ENCODE measurements at regions not wholly inside any gene's neighbourhood (a gene's known extent, or its start where the extent isn't known, plus 50 kb on each side); places are given as distances from the start of the nearest gene placed in this dataset.

DNA sequence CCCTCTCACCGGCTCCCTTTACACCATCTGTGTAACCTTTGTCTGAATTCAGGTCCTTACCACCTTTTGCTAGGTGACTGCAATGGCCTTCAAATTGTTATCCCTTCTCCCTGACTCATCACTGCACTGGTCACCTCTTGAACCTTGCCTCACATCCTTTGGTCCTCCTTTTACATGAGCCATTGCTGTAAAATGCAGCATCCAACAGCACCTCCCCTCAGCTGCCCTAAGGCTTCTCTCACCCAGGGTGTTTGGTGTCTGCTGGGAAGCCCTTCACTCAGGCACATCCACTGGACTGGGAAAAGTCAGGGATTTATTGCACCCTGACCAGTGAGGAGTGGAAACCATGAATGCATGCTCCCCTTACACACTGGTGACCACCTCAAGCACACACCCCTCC is 192.5 kb upstream of the GATB start:
- no peak for DNase-seq (ENCODE audit: low read depth, low spot score)
- Histone ChIP-seq H3K9me2 (ENCODE audit: insufficient read depth) (no peaks in the 10 kb centered on the region), H3K9ac (ENCODE audit: low read length) (no peak overlapping the region), H3K36me3 (ENCODE audit: control insufficient read depth in 1 of 2, insufficient read depth in 2 of 2, low read length in 2 of 2) (no peaks in the 10 kb centered on the region), H3K27ac (ENCODE audit: low read depth, low read length) (no peak overlapping the region), H3K4me2 (ENCODE audit: low read length) (no peak overlapping the region), H3K4me3 (replicated peaks in 1 of 2; ENCODE audit: low read depth in 1 of 2, low read length in 2 of 2) (no peak overlapping the region), H3K79me2 (ENCODE audit: insufficient read depth, low read length) (no peaks in the 10 kb centered on the region), H3K9me3 (ENCODE audit: control insufficient read depth in 1 of 2, insufficient read depth in 1 of 2, low read depth in 1 of 2, low read length in 2 of 2) (no peaks in the 10 kb centered on the region), H4K20me1 (ENCODE audit: insufficient read depth) (no peaks in the 10 kb centered on the region), H3K27me3 (ENCODE audit: insufficient read depth, low read length) (no peaks in the 10 kb centered on the region), H3K4me1 (ENCODE audit: control insufficient read depth in 1 of 2, insufficient read depth in 2 of 2, low read length in 2 of 2) (no peaks in the 10 kb centered on the region), H2AFZ (ENCODE audit: low read depth, low read length, poor library complexity, severe bottlenecking) (no peak overlapping the region)
- ATAC-seq: no peak
- ChIA-PET POLR2A (no interaction called here), CTCF (no interaction called here), RAD21 (ENCODE audit: low non-redundant PET in 1 of 2, low total read pairs in 2 of 2, uncharacterized antibody in 2 of 2, unreplicated experiment in 2 of 2) (no interaction called here)
- no TSS peak for BruUV-seq (replicated peaks)
- TF ChIP-seq, protein P1, sequence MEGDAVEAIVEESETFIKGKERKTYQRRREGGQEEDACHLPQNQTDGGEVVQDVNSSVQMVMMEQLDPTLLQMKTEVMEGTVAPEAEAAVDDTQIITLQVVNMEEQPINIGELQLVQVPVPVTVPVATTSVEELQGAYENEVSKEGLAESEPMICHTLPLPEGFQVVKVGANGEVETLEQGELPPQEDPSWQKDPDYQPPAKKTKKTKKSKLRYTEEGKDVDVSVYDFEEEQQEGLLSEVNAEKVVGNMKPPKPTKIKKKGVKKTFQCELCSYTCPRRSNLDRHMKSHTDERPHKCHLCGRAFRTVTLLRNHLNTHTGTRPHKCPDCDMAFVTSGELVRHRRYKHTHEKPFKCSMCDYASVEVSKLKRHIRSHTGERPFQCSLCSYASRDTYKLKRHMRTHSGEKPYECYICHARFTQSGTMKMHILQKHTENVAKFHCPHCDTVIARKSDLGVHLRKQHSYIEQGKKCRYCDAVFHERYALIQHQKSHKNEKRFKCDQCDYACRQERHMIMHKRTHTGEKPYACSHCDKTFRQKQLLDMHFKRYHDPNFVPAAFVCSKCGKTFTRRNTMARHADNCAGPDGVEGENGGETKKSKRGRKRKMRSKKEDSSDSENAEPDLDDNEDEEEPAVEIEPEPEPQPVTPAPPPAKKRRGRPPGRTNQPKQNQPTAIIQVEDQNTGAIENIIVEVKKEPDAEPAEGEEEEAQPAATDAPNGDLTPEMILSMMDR (IDR thresholded peaks at IDR 0.05 in 2 of 3, conservative IDR thresholded peaks at IDR 0.05 in 1 of 3; ENCODE audit: borderline replicate concordance in 1 of 3, insufficient read depth in 1 of 3, low read depth in 2 of 3, low read length in 2 of 3): no peak
- TF ChIP-seq EGR1 (IDR thresholded peaks at IDR 0.05; ENCODE audit: low read depth) (no peak), RAD21 (IDR thresholded peaks at IDR 0.05; ENCODE audit: low read depth) (no peak), ELF1 (IDR thresholded peaks at IDR 0.05; ENCODE audit: borderline replicate concordance, low read depth) (no peak), SIN3A (IDR thresholded peaks at IDR 0.05; ENCODE audit: low read depth) (no peak), POLR2A (IDR thresholded peaks at IDR 0.05; ENCODE audit: borderline replicate concordance, extremely low read depth, insufficient read depth, insufficient read length) (no peak), SRF (IDR thresholded peaks at IDR 0.05; ENCODE audit: low read depth) (no peak), ZFX (IDR thresholded peaks at IDR 0.05) (no peak), YY1 (IDR thresholded peaks at IDR 0.05; ENCODE audit: extremely low read depth, insufficient replicate concordance, low read depth, low read length) (no peak), ZNF274 (IDR thresholded peaks at IDR 0.05; ENCODE audit: low read depth, low read length) (no peak), SP1 (IDR thresholded peaks at IDR 0.05; ENCODE audit: low read depth) (no peak), JUND (IDR thresholded peaks at IDR 0.05) (no peak), POLR2AphosphoS5 (IDR thresholded peaks at IDR 0.05; ENCODE audit: low read depth, low read length) (no peak), EZH2phosphoT487 (IDR thresholded peaks at IDR 0.05; ENCODE audit: borderline replicate concordance) (no peak), CBX3 (IDR thresholded peaks at IDR 0.05; ENCODE audit: low read depth) (no peak)
- TF ChIP-seq, protein P2, sequence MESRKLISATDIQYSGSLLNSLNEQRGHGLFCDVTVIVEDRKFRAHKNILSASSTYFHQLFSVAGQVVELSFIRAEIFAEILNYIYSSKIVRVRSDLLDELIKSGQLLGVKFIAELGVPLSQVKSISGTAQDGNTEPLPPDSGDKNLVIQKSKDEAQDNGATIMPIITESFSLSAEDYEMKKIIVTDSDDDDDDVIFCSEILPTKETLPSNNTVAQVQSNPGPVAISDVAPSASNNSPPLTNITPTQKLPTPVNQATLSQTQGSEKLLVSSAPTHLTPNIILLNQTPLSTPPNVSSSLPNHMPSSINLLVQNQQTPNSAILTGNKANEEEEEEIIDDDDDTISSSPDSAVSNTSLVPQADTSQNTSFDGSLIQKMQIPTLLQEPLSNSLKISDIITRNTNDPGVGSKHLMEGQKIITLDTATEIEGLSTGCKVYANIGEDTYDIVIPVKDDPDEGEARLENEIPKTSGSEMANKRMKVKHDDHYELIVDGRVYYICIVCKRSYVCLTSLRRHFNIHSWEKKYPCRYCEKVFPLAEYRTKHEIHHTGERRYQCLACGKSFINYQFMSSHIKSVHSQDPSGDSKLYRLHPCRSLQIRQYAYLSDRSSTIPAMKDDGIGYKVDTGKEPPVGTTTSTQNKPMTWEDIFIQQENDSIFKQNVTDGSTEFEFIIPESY (IDR thresholded peaks at IDR 0.05; ENCODE audit: extremely low read depth, insufficient replicate concordance, low read length): no peak
- TF ChIP-seq, protein P3, sequence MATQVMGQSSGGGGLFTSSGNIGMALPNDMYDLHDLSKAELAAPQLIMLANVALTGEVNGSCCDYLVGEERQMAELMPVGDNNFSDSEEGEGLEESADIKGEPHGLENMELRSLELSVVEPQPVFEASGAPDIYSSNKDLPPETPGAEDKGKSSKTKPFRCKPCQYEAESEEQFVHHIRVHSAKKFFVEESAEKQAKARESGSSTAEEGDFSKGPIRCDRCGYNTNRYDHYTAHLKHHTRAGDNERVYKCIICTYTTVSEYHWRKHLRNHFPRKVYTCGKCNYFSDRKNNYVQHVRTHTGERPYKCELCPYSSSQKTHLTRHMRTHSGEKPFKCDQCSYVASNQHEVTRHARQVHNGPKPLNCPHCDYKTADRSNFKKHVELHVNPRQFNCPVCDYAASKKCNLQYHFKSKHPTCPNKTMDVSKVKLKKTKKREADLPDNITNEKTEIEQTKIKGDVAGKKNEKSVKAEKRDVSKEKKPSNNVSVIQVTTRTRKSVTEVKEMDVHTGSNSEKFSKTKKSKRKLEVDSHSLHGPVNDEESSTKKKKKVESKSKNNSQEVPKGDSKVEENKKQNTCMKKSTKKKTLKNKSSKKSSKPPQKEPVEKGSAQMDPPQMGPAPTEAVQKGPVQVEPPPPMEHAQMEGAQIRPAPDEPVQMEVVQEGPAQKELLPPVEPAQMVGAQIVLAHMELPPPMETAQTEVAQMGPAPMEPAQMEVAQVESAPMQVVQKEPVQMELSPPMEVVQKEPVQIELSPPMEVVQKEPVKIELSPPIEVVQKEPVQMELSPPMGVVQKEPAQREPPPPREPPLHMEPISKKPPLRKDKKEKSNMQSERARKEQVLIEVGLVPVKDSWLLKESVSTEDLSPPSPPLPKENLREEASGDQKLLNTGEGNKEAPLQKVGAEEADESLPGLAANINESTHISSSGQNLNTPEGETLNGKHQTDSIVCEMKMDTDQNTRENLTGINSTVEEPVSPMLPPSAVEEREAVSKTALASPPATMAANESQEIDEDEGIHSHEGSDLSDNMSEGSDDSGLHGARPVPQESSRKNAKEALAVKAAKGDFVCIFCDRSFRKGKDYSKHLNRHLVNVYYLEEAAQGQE (IDR thresholded peaks at IDR 0.05; ENCODE audit: low read depth): no peak
- TF ChIP-seq, protein P4, sequence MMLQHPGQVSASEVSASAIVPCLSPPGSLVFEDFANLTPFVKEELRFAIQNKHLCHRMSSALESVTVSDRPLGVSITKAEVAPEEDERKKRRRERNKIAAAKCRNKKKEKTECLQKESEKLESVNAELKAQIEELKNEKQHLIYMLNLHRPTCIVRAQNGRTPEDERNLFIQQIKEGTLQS (IDR thresholded peaks at IDR 0.05): no peak
- intact Hi-C loops (cut with micrococcal nuclease): no loop called here
